BLaER1 (cell line): ENCODE measurements at regions not wholly inside any gene's neighbourhood (a gene's known extent, or its start where the extent isn't known, plus 50 kb on each side); places are given as distances from the start of the nearest gene placed in this dataset.
A peak's percentile ranks its signal among the peaks of the same experiment; 100 is the strongest.
"Not testable (repeated sequence)": the region's sequence is repeated elsewhere in the genome, so short reads cannot be mapped to it uniquely, and the experiment has no call there.

Source experiments
- H3K27ac ChIP-seq: shearing (Covaris generic); formaldehyde crosslinking; 2 replicates; pipeline ENCODE4 v1.8.1; 2022
- H3K27me3 ChIP-seq: shearing (Covaris generic); formaldehyde crosslinking; 2 replicates; pipeline ENCODE4 v1.8.1; 2022
- H3K36me3 ChIP-seq: shearing (Covaris generic); formaldehyde crosslinking; 2 replicates; pipeline ENCODE4 v1.8.1; 2022
- H3K4me1 ChIP-seq: shearing (Covaris generic); formaldehyde crosslinking; 2 replicates; pipeline ENCODE4 v1.8.1; 2022
- H3K4me2 ChIP-seq: shearing (Covaris generic); formaldehyde crosslinking; 2 replicates; pipeline ENCODE4 v1.8.1; 2022
- H3K4me3 ChIP-seq: shearing (Covaris generic); formaldehyde crosslinking; 2 replicates; pipeline ENCODE4 v1.8.1; 2022
- H3K9ac ChIP-seq: shearing (Covaris generic); formaldehyde crosslinking; 2 replicates; pipeline ENCODE4 v1.8.1; 2022
- H3K9me3 ChIP-seq: shearing (Covaris generic); formaldehyde crosslinking; 2 replicates; pipeline ENCODE4 v1.8.1; 2022
- H4K20me1 ChIP-seq: shearing (Covaris generic); formaldehyde crosslinking; 2 replicates; pipeline ENCODE4 v1.8.1; 2022
- Cebpa-rat ChIP-seq: shearing (Covaris generic); IDR thresholded peaks from 2 replicates; pipeline ENCODE4 v1.8.1; 2022

- no peak overlapping the region for H3K4me2 ChIP-seq
- H3K4me3 ChIP-seq, result no peak overlapping the region
- H3K4me1 ChIP-seq, result no peaks in the 10 kb centered on the region
- H3K36me3 ChIP-seq, result no peaks in the 10 kb centered on the region
- no peak overlapping the region for H3K27ac ChIP-seq
- H3K27me3 ChIP-seq, result no peaks in the 10 kb centered on the region
- TF ChIP-seq Cebpa-rat, result no peak
- H3K9ac ChIP-seq, result no peak overlapping the region
- H4K20me1 ChIP-seq, result no peaks in the 10 kb centered on the region
- peaks cover 18% of the 10 kb centered on the region for H3K9me3 ChIP-seq
Measured at GRCh38 chr3:184457329-184457728, 77.5 kb downstream of the CHRD start.

- not testable (repeated sequence) for H3K36me3 ChIP-seq, H3K27me3 ChIP-seq, H3K9ac ChIP-seq, H3K27ac ChIP-seq, H3K4me3 ChIP-seq, H4K20me1 ChIP-seq, H3K4me1 ChIP-seq, H3K4me2 ChIP-seq
- peaks cover 18% of the 10 kb centered on the region for H3K9me3 ChIP-seq
Measured at GRCh38 chr3:184457784-184458377, 78.0 kb downstream of the CHRD start.

GRCh38 chr3:184459355-184459754, 79.5 kb downstream of the CHRD start:
- Histone ChIP-seq H3K4me3 (no peak overlapping the region), H3K9ac (no peak overlapping the region), H3K4me2 (no peak overlapping the region), H3K36me3 (no peaks in the 10 kb centered on the region), H3K27me3 (no peaks in the 10 kb centered on the region), H3K4me1 (no peaks in the 10 kb centered on the region), H4K20me1 (no peaks in the 10 kb centered on the region), H3K9me3 (peaks cover 18% of the 10 kb centered on the region), H3K27ac (no peak overlapping the region)
- no peak for TF ChIP-seq Cebpa-rat

GRCh38 chr3:184460276-184460675, 80.4 kb downstream of the CHRD start:
- Histone ChIP-seq H4K20me1 (no peaks in the 10 kb centered on the region), H3K27me3 (no peaks in the 10 kb centered on the region), H3K4me2 (no peak overlapping the region), H3K4me3 (no peak overlapping the region), H3K9ac (no peak overlapping the region), H3K9me3 (peaks cover 18% of the 10 kb centered on the region), H3K4me1 (peaks cover 5% of the 10 kb centered on the region), H3K27ac (no peak overlapping the region), H3K36me3 (no peaks in the 10 kb centered on the region)
- no peak for TF ChIP-seq Cebpa-rat

GRCh38 chr3:184461219-184461618, 81.4 kb downstream of the CHRD start:
- Histone ChIP-seq H3K36me3 (no peaks in the 10 kb centered on the region), H3K9ac (no peak overlapping the region), H3K27me3 (no peaks in the 10 kb centered on the region), H3K4me3 (no peak overlapping the region), H3K4me1 (peaks cover 14% of the 10 kb centered on the region), H3K4me2 (no peak overlapping the region), H3K27ac (no peak overlapping the region), H3K9me3 (peaks cover 18% of the 10 kb centered on the region), H4K20me1 (no peaks in the 10 kb centered on the region)
- TF ChIP-seq Cebpa-rat, result no peak

GRCh38 chr3:184465883-184466412, 86.1 kb downstream of the CHRD start:
- Histone ChIP-seq H3K9me3 (no peaks in the 10 kb centered on the region), H4K20me1 (no peaks in the 10 kb centered on the region), H3K9ac (peak overlapping the region; percentile 55), H3K36me3 (no peaks in the 10 kb centered on the region), H3K27me3 (no peaks in the 10 kb centered on the region), H3K27ac (peak overlapping the region; percentile 82), H3K4me3 (peak overlapping the region; percentile 37), H3K4me1 (peaks cover 61% of the 10 kb centered on the region), H3K4me2 (peak overlapping the region; percentile 72)
- no peak for TF ChIP-seq Cebpa-rat

GRCh38 chr3:184466413-184466960, 86.6 kb downstream of the CHRD start:
- H3K36me3 ChIP-seq, result no peaks in the 10 kb centered on the region
- no peaks in the 10 kb centered on the region for H3K9me3 ChIP-seq
- H3K27ac ChIP-seq, result peak overlapping the region; percentile 82
- H3K4me1 ChIP-seq, result peaks cover 67% of the 10 kb centered on the region
- no peaks in the 10 kb centered on the region for H4K20me1 ChIP-seq
- peak overlapping the region; percentile 37 for H3K4me3 ChIP-seq
- peak overlapping the region; percentile 72 for H3K4me2 ChIP-seq
- no peaks in the 10 kb centered on the region for H3K27me3 ChIP-seq
- TF ChIP-seq Cebpa-rat, result no peak
- H3K9ac ChIP-seq, result peak overlapping the region; percentile 55

- Histone ChIP-seq H3K4me3 (peak overlapping the region; percentile 37), H3K9me3 (no peaks in the 10 kb centered on the region), H3K36me3 (no peaks in the 10 kb centered on the region), H3K27me3 (no peaks in the 10 kb centered on the region), H3K9ac (peak overlapping the region; percentile 55), H3K4me1 (peaks cover 74% of the 10 kb centered on the region), H4K20me1 (no peaks in the 10 kb centered on the region), H3K4me2 (peak overlapping the region; percentile 72), H3K27ac (peak overlapping the region; percentile 82)
- no peak for TF ChIP-seq Cebpa-rat
Measured at GRCh38 chr3:184467171-184467570, 87.3 kb downstream of the CHRD start.

GRCh38 chr3:184470551-184470950, 90.7 kb downstream of the CHRD start:
- no peaks in the 10 kb centered on the region for H4K20me1 ChIP-seq
- no peaks in the 10 kb centered on the region for H3K9me3 ChIP-seq
- peak overlapping the region; percentile 76 for H3K4me2 ChIP-seq
- H3K4me3 ChIP-seq, result no peak overlapping the region
- peaks cover 93% of the 10 kb centered on the region for H3K4me1 ChIP-seq
- no peak overlapping the region; the same call in 1 of the 2 replicates for H3K9ac ChIP-seq
- peak overlapping the region; percentile 99 for H3K27ac ChIP-seq
- no peak for TF ChIP-seq Cebpa-rat
- no peaks in the 10 kb centered on the region for H3K36me3 ChIP-seq
- no peaks in the 10 kb centered on the region for H3K27me3 ChIP-seq

GRCh38 chr3:184471439-184471838, 90.1 kb upstream of the EPHB3 start:
- TF ChIP-seq Cebpa-rat, result no peak
- Histone ChIP-seq H3K27me3 (no peaks in the 10 kb centered on the region), H3K36me3 (no peaks in the 10 kb centered on the region), H3K4me1 (peaks cover 84% of the 10 kb centered on the region), H3K4me3 (no peak overlapping the region), H4K20me1 (no peaks in the 10 kb centered on the region), H3K4me2 (peak overlapping the region; percentile 76), H3K9me3 (no peaks in the 10 kb centered on the region; the same call in 1 of the 2 replicates), H3K27ac (peak overlapping the region; percentile 99), H3K9ac (no peak overlapping the region)
